Stimulated activated CD8-positive, alpha-beta memory T cell treated with anti-CD3 and anti-CD28 coated beads, Interleukin-4, amount 100 ng/mL, for 48 hours (primary cell): ENCODE measurements at regions not wholly inside any gene's neighbourhood (a gene's known extent, or its start where the extent isn't known, plus 50 kb on each side); places are given as distances from the start of the nearest gene placed in this dataset.

ENCODE experiments used
- DNase-seq: peaks from one replicate; pipeline ENCODE4 v3.0.0-alpha.2; 2020

DNA sequence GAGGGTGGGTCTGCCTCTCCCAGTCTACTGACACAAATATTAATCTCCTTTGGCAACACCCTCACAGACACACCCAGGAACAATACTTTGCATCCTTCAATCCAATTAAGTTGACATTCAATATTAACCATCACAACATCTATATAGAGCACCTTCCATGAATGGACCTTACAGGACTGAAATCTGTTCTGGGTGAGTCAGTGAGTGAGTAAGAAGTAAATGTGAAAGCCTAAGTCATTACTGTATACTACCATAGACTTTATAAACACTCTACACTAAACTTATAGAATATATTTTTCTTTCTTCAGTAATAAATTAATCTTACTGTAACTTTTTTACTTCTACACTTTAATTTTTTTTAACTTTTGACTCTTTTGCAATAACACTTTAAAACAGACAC lies 993.8 kb upstream of the MAP3K7 start:
- DNase-seq = no peak

DNA sequence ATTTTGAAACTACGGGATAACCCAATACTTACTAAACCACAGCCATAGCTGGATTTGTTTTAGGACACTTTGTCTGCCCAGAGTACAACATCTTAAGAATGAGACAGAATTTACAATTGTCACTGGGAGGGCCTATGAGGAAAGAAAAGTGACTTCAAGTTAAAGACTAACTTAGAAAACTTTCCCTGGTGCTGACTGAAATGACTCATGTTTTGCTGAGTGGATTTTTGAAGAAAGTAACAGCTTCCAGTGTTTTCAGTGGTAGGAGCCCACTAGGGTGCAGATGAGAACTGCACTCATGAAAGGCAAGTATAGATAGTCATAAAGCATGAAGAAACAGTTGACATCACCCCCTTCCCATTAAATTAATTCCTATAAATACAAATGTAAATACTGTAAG lies 988.2 kb upstream of the MAP3K7 start:
- DNase-seq = no peak

DNA sequence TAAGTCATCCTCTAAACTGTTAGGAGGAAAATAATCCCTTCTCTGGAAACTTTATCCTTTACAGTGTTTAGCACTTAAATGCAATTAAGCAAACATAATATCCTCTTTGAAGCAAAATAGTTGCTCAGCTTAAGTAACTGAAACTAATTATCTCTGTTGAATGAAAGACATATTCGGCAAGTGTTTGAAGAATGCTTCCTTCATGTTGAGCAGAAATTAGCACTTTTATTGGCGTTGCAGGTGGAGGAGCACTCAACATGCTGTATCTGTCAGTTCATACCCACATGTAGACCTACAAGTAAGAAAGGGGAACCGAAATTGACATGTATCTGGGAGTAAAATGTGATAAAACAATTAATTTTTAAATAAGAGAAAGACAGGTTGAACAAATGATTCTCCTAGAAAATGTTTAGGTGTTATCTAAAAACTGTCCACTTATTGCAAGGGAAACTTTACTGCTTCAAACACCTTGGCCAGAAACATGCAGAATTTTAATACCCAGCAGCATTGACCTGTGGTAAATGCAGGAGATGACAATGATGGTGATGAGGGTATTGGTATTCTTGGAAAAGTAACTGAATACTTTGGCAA lies 987.0 kb upstream of the MAP3K7 start:
- no peak for DNase-seq

DNA sequence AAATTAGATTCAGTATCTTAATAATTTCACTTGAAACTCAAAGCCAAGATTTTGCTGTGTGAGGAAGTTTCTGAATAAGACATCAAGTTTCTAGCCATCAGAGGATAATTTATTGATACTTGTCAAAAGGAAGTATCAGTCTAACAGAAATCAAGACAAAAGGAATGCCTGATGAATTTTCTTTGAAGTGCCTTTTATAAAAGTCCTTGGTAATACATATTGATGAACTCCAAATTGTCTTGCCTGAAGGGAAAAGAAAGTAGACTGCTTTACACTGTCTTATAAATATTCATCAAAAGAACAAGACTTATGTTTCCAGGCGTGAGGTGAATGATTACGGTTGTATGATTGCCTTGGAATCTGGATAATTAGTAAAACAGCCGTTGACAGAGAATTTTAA lies 986.0 kb upstream of the MAP3K7 start:
- DNase-seq = no peak

DNA sequence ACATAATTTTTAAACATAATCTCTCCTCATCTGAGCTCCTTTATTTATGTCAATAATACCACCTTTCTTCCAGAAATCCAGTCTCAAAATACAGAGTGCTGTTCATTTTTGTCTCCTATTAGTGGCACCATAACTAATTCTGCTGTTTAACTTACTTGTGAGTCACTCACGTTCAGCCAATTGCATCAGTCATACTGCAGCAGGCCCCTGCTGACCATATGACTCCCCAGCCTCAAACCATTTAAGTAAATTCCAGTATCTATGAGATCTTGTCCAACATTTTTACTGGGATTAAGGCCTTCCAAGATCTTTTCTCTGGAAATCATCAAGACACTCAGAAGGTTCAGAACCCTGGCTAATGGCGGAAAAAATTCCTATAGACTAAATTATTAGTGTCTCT lies 982.2 kb upstream of the MAP3K7 start:
- DNase-seq = no peak

DNA sequence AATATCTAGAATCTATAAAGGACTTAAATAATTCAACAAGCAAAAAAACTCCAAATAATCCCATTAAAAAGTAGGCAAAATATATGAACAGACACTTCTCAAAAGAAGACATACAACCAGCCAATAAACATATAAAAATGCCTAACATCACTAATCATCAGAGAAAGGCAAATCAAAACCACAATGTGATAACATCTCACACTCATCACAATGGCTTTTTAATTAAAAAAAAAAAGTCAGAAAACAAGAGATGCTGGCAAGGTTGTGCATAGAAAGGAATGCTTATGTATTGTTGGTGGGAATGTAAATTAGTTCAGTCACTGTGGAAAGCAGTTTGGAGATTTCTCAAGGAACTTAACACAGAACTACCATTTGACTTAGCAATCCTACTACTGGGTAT lies 979.6 kb upstream of the MAP3K7 start:
- no peak for DNase-seq

DNA sequence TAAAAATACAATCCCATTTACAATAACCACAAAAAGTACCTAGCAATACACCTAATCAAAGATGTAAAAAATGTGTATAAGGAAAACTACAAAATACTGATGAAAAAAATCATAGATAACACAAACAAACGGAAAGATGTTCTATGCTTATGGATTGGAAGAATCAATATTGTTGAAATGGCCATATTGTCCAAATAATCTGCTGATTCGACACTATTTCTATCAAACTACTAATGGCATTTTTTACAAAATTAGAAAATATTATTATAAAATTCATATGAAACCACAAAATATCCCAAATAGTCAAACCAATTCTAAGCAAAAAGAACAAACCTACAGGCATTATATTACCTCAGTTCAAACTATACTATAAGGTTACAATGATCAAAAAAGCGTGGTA lies 978.3 kb upstream of the MAP3K7 start:
- no peak for DNase-seq

DNA sequence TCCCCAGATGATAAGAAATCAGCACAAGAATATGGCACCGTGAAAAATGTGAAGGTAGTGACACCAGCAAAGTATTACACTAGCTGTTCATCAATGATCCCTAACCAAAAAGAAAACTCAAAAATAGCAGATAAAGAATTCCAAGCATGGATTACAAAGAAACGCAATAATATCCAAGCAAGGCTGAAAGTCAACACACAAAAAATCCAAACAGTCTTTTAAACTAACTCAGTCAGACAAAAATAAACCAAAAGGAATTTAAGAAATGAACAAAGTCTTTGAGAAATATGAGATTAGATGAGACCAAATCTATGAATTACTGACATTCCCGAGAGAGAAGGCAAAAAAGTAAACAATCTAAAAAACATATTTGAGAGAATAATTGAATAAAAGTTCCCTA lies 976.1 kb upstream of the MAP3K7 start:
- no peak for DNase-seq

DNA sequence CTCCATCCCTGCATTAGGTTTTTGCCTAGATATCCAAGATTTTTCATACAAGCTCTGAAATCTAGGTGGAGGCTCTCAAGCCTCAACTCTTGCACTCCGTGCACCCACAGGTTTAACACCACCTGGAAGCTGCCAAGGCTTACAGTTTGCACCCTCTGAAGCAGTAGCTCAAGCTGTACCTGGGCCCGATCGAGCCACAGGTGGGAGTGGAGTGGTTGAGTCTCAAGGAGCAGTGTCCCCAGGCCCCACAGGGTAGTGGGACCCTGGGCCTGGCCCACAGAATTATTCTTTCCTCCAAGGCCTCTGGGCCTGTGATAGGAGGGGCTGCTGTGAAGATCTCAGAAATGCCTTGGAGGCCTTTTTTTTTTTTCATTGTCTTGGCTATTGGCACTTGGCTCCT lies 973.5 kb upstream of the MAP3K7 start:
- DNase-seq = no peak

DNA sequence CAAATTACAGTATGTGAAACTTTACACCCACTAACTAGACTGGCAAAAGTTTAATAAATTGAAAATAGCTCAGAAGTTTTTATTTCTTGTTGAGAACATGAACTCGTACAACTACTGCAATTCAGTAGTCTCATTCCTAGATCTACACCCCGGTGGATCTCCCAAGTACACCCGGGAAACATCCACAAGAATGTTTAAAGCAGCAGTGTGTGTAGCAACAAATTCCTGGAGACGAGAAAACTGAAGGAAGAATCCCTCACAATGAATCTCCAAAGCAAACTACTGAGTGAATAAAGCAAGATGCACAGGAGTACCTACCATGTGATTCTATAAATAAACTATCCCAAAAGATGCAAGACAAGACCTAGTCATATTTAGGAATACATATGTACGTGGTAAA lies 954.0 kb upstream of the MAP3K7 start:
- DNase-seq = no peak

DNA sequence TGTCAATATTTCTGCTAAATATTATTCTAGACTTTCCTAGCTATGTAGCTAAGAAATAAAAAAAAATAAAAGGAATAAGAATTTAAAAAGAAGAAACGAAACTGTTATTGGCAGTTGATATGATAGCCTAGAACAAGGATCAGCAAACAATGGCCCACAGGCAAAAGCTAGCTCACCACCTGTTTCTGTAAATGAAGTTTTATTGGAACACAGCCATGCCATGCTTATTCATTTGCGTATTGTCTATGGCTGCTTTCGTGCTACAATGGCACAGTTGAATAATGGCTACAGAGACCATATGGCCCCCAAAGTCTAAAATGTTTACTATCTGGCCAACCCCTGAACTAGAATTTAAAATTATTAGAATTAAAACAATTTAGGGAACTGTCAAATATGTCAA lies 952.6 kb upstream of the MAP3K7 start:
- DNase-seq = no peak

DNA sequence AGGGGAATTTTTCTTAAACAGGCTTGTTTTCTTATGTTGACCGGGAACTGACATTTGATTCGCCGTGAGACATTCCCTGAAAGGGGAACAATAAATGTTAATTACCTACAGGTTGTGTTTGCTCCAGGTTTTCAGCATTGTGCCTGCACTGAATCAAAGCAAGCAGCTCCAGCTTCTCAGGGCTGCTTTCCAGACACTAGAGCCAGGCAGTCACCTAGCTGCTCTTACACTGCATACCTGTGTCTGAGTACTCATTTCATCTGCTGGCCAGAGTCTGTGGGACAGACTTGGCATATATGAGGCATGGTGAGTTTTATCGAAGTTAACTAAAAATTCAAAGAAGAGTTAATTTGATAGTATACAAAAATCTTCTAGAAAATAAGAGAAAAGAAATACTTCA lies 951.8 kb upstream of the MAP3K7 start:
- no peak for DNase-seq

DNA sequence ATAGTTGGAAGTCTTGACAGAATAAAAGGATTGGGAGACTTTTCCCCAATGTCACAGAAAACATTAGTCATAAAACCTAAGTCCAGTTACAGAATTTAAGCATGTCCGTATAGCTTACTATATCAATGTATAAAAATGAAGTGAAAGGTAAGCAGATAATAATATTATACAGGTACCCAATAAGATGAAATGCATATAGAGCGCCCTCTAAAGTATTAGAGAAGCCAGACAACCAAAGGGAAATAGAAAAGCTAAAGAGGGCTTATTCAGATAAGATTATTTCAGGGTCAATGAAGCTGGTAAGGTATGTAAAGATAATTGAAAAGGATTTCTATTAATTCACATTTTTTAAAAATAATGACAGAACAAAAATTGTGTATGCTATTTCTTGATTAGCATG lies 947.7 kb upstream of the MAP3K7 start:
- DNase-seq = no peak

DNA sequence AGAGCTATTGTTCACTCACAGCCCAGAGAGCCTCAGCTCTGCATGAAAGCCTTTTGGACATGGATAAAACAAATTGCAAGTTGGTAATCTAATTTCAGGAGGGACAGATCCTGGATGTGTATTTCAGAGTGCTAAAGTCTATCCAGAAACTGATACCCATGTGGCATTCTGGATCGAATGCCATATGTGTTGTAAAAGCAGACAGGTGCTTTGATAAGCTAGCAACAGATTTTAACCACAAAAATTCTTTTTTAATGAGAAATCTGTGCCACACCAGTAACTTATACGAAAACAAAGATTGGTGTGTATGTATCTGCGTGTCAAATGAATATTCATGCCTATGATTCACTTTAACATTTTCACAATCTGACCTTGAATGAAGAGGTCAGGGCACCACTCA lies 936.6 kb upstream of the MAP3K7 start:
- DNase-seq = no peak

DNA sequence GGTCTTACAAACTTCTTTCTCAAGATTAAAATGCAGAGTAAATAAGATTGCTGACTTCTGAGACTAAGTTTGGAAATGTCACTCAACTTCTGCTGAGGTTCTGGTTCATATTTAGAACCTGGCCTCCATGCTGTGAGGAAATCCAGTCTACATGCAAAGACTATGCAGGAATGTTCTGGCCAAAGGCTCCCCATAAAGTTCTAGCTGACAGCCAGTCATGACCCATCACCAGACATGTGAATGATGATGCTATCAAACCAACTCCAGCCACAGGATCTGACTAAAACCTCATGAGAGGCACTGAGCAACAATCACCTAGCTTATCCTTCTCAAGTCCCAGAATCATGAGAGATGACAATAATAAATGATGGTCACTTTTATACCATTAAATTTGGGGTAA lies 935.1 kb upstream of the MAP3K7 start:
- DNase-seq = no peak

DNA sequence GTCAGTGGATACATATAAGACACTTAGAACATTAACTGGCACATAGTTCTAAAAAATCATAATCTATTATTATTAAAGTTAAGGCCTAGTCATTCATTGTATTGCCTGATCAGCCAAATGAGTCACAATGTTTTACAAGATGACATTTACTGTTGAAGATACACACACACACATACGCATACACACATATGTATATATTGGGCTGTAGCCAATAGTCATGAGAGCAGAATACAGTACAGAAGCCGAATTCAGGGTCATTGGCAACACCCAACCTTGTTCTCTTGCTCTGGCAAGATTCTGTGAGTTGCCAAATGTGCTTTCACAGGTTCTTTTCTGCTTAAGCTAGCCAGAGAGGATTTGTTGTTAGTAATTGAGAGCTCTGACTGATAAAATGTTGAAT lies 922.8 kb upstream of the MAP3K7 start:
- no peak for DNase-seq

DNA sequence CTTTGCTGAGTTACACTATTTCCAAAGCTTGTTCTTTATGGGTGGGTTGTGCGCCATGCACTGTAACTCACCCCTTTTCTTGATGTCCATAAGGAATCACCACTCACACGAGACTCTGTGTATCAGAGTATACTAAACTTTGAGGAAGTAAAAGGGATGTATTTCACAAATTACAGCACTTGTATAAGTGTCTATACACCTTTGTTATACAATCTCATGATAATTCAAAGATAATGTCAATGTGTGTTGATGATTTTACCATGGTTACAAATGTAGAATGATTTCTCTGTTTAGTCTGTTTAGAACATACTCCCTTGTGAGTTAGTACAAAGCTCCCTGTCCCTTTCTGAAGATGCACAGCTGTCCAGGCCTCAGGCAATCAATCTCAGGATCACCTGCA lies 922.2 kb upstream of the MAP3K7 start:
- DNase-seq = no peak

DNA sequence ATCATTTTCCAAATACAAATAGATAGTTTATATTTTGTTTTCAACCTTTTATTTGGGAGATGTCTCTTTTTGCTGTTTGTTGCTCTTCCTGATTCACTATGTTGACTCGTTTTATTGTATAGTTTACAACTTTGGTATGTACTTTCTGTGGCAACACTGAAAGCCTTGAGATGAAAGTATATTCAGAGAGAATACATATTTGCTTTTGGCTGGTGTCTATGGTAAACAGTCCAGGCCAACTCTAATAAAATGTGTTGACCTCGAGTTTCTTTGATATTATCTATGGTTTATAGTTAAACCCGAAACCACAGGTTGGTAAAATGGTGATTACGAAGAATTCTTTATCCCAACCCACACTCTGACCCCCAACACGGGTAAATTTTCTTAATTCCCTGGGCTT lies 919.6 kb upstream of the MAP3K7 start:
- no peak for DNase-seq

DNA sequence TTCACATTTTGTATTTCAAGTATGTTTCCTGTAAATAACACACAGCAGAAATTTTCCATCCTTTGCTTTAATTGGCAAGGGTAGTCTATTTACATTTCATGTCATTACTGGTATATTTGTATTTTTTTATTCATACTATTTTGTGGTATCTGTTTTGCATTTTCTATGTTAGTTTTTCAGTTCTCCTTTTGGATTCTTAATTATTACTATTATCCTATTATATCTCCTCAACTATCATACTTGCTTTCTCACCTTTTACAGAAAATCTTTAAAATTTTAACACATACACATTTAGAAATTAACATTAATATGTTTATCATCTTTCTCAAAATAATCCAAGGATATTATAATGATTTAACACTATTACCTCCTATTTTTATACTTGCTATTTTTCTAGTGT lies 918.3 kb upstream of the MAP3K7 start:
- DNase-seq = no peak

DNA sequence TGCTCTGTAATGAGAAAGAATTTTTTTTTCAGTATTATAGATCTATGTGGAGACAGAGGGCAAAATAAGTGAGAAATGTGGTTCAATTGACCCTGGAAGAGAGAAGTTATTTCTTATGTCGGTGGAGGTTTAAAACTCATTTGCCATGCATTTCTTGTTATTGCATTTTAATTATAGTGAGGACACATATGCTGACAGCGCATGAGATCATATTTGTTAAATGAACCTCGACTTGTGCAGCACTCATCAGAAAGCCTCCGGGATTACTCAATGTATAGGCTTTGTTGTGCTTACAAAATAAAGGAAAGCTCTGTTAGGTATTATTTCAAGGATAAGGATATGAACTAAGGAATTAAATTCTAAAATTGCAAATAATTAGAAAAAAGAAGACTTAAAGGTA lies 915.1 kb upstream of the MAP3K7 start:
- DNase-seq = no peak

DNA sequence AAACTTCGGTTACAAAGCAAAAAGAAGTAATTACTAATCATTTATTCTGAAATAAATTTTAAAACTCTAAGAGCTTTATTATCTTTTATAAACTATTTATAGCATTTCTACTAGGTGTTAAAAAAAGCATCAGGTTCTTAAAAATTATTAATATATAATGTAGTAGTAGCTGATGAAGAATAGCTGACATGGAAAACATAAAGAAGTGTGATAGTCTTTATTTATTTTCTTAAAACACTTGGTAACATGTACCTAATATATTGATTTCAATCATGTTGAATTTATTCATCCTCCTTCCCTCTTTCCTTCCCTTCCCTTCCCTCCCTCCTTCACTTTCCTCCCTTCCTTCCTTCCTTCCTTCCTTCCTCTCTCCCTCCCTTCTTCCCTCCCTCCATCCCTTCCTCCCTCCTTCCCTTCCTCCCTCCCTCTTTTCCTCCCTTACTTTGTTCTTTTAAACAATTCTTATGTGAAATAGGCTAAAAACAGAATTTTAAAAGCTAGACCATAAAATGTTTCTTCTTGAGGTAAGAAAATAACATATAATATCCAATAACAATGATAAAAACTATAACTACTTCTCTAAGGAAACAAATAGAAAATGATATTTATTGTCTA lies 913.9 kb upstream of the MAP3K7 start:
- DNase-seq = no peak

DNA sequence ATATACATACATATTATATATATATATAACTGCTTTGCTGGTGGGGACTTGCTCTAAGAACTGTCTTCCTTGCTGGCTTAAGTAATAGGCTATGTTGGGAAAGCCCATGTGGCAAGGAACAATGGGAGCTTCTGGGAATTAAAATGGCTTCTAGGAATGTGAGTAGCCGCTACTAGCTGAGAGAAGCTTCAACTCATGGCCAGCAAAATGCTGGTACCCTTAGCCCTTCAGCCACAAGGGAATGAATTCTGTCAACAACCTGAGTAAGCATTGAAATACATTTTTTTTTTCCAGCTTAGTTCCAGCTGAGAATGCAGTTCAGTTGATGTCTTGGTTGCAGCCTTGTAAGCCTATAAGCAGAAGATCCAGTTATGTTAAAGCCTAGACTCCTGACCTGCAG lies 911.7 kb upstream of the MAP3K7 start:
- DNase-seq = no peak

DNA sequence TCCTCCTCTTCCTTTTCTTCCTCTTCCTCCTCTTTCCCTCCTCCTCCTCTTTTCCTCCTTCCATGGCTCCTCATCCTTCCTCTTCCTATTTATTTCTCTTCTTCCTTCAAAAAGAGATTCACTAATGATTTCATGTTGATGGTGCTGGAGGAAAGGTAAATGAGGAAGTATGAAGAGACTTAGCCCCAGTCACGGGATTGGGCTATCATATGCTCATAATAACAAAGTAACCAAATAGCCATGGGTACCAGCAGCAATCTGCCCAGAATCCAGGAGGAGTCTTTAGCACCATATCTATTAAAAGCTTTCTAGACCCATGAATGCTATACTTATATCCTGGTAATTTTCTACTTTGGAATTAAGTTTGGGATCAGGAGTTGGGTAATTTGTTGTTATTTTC lies 910.9 kb upstream of the MAP3K7 start:
- no peak for DNase-seq

DNA sequence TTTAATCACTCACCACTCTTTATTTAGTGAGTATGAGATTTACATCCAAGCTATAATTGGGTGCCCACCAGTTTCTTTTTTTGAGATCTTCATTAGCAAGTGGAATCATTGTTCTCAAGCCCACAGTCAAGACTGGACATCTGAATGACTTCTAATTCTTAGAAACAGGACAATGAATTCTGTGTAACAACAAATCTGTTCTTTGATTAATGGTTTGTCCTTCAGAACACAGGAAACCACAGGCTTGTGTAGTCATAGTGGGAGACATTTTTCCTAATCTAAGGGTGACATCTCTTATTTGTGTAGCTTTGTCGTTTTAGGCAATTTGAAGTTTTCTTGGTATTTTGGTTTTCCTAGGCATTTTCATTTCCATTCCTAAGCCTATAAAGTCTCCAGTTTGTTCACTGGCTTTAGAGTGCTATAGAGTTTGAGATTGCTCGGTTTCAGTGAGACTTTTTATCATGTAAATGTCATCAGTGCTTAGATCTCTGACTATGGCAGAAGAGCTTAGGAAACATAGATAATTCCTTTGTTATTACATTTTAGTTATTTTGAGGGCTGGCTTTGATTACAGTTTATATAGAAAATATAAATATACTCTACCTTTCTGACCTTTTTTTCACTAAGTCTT lies 903.9 kb upstream of the MAP3K7 start:
- DNase-seq = no peak
